Neural progenitor cell (in vitro differentiated cells): ENCODE measurements at regions not wholly inside any gene's neighbourhood (a gene's known extent, or its start where the extent isn't known, plus 50 kb on each side); places are given as distances from the start of the nearest gene placed in this dataset.

Experiments
- EZH2 ChIP-seq: fragments of 200-600 bp; sonication (generic); IDR thresholded peaks from 2 replicates; pipeline ENCODE4 v1.6.1; 2017; ENCODE audit warnings: antibody characterized with exemption, mild to moderate bottlenecking, moderate library complexity
- EZH2phosphoT487 ChIP-seq: fragments of 200-600 bp; sonication (generic); IDR thresholded peaks from 2 replicates; pipeline ENCODE4 v1.6.1; 2017; ENCODE audit warnings: antibody characterized with exemption
- TF ChIP-seq, protein P1 (sequence below): fragments of 200-600 bp; sonication (generic); IDR thresholded peaks from 2 replicates; pipeline ENCODE4 v1.5.1; 2017; ENCODE audit warnings: antibody characterized with exemption, mild to moderate bottlenecking

DNA sequence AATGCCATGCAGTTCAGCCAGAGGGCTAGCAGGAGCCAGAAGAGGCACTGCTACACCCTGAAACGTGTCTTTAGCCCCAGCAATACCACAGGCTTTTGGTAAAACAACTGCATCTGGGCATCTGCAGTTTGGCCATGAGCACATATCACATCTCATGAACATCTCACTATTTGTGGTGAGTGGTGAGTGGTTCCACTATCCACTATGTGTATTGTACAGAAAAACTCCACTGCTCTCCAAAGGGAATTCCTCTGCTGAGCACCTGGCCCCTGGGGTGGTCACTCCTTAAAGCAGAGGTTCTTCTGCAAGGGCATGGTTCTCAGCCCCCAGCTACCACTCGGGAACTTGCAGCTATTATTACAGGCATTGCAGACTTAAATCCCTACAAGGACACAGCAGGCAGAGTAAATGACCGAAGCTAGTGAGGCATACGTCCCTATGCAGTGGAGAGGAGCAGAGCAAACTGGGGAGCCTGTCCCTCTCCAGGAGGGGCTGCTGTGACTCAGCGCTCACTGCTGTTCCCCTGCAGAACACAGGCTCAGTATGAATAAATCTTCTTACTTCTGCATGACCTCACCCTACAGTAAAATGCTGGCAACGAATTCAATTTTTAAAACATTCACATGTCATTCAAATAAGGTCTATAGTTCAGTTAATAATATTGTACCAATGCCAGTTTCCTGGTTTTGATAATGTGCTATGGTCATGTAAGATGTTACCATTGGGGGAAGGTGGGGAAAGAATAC, 332.4 kb upstream of the ZNF507 start:
- TF ChIP-seq EZH2phosphoT487 (no peak), EZH2 (no peak)
- TF ChIP-seq, protein P1, sequence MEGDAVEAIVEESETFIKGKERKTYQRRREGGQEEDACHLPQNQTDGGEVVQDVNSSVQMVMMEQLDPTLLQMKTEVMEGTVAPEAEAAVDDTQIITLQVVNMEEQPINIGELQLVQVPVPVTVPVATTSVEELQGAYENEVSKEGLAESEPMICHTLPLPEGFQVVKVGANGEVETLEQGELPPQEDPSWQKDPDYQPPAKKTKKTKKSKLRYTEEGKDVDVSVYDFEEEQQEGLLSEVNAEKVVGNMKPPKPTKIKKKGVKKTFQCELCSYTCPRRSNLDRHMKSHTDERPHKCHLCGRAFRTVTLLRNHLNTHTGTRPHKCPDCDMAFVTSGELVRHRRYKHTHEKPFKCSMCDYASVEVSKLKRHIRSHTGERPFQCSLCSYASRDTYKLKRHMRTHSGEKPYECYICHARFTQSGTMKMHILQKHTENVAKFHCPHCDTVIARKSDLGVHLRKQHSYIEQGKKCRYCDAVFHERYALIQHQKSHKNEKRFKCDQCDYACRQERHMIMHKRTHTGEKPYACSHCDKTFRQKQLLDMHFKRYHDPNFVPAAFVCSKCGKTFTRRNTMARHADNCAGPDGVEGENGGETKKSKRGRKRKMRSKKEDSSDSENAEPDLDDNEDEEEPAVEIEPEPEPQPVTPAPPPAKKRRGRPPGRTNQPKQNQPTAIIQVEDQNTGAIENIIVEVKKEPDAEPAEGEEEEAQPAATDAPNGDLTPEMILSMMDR: no peak
